ENCODE measurements at regions not wholly inside any gene's neighbourhood (a gene's known extent, or its start where the extent isn't known, plus 50 kb on each side); places are given as distances from the start of the nearest gene placed in this dataset.

DNA sequence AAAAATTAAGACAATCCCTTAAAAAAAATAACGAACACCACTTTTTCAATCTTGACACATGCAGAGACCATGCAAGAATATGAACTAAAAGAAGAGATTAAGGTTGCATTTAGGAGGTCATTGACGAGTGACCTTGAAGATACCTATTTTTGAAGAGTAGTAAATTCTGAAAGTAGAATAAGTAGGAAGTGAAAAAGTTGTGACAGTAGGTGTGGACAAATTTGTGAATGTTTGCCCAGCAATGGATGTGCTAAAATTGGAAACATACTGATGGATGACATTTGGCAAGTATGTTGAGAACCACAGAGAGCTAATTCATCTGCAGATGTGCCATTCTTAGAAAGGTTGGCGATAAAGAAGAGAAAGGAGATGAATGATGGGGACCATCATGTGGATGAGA is 213.7 kb upstream of the VCX3A start:
- H3K4me1 ChIP-seq (ENCODE audit: control insufficient read depth, insufficient read depth, low read length) = no peaks in the 10 kb centered on the region
- H3K4me3 ChIP-seq (ENCODE audit: low read depth, low read length) = no peak overlapping the region
- H3K9me3 ChIP-seq (ENCODE audit: control insufficient read depth, insufficient read depth, low read length) = no peaks in the 10 kb centered on the region
- H3K9ac ChIP-seq (ENCODE audit: low read depth, low read length) = no peak overlapping the region
- no peak overlapping the region for H3K27ac ChIP-seq (ENCODE audit: low read depth, low read length)
- H3K36me3 ChIP-seq (ENCODE audit: control insufficient read depth, insufficient read depth, low read length) = no peaks in the 10 kb centered on the region
- H3K27me3 ChIP-seq (ENCODE audit: control insufficient read depth, insufficient read depth, low read length) = no peaks in the 10 kb centered on the region

- no peaks in the 10 kb centered on the region for H3K36me3 ChIP-seq (ENCODE audit: control insufficient read depth, insufficient read depth, low read length)
- no peaks in the 10 kb centered on the region for H3K27me3 ChIP-seq (ENCODE audit: control insufficient read depth, insufficient read depth, low read length)
- no peaks in the 10 kb centered on the region for H3K4me1 ChIP-seq (ENCODE audit: control insufficient read depth, insufficient read depth, low read length)
- no peak overlapping the region for H3K9ac ChIP-seq (ENCODE audit: low read depth, low read length)
- no peaks in the 10 kb centered on the region for H3K9me3 ChIP-seq (ENCODE audit: control insufficient read depth, insufficient read depth, low read length)
- H3K4me3 ChIP-seq (ENCODE audit: low read depth, low read length) = no peak overlapping the region
- H3K27ac ChIP-seq (ENCODE audit: low read depth, low read length) = no peak overlapping the region
Observed at GRCh38 chrX:6738518-6739470, 203.9 kb upstream of the VCX3A start.

DNA sequence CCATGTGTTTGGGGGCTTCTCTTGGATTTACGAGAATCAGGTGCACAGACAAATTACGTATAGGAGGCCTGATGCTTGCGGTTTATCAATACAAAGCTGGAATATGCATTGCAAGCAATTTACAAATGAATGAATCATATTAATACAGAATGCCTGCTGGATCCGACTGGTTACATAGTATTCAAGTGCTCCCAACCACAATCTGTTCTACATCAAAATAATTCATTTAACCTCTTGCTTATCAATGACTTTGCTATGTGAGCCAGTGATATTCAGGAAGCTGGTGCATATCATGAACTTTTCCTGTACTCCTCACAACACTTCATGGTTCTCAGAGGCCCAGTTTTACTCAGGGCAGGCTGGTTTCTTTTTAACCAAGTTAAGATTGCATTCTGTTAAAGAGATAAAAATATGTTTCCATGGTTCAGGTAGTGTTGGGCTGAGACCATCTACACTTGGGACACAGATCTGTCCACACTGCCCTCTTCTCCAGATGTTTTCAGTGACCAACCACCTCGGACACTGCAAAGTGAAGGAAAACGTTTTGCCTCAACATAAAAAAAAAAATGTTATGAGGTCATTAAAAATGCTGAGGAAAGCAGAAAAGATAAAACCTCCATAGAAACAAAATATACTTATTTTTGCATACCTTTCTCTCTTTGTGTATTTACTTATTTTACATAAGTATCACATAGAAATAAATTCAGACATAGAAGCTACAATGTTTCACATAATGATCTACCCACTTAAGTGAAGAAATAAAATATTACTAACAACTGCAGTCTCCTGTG is 200.1 kb upstream of the VCX3A start:
- no peaks in the 10 kb centered on the region for H3K9me3 ChIP-seq (ENCODE audit: control insufficient read depth, insufficient read depth, low read length)
- H3K9ac ChIP-seq (ENCODE audit: low read depth, low read length) = no peak overlapping the region
- H3K4me3 ChIP-seq (ENCODE audit: low read depth, low read length) = no peak overlapping the region
- H3K27ac ChIP-seq (ENCODE audit: low read depth, low read length) = no peak overlapping the region
- H3K4me1 ChIP-seq (ENCODE audit: control insufficient read depth, insufficient read depth, low read length) = no peaks in the 10 kb centered on the region
- no peaks in the 10 kb centered on the region for H3K36me3 ChIP-seq (ENCODE audit: control insufficient read depth, insufficient read depth, low read length)
- H3K27me3 ChIP-seq (ENCODE audit: control insufficient read depth, insufficient read depth, low read length) = no peaks in the 10 kb centered on the region

DNA sequence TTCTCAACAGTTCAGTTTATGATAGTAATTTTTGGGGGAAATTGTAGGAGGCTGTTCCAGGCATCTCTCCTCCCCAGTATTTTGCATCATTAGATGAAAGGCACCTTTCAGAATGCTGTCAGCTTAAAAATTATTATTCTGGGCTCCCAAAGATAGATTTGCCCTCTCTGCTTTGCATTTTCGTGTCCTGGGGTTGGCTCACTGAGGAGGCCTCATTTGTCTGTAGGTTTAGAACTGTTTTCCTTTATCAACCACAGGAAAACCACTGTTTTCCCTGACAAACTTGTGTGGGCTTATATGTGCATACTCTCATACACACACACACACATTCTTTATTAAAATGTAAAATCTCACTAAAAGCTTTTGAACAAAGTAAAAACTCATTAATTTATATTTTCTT is 197.2 kb upstream of the VCX3A start:
- H3K27ac ChIP-seq (ENCODE audit: low read depth, low read length) = no peak overlapping the region
- H3K9ac ChIP-seq (ENCODE audit: low read depth, low read length) = no peak overlapping the region
- no peaks in the 10 kb centered on the region for H3K4me1 ChIP-seq (ENCODE audit: control insufficient read depth, insufficient read depth, low read length)
- H3K9me3 ChIP-seq (ENCODE audit: control insufficient read depth, insufficient read depth, low read length) = peaks cover 4% of the 10 kb centered on the region; the same call in 1 of the 2 replicates
- no peak overlapping the region for H3K4me3 ChIP-seq (ENCODE audit: low read depth, low read length)
- no peaks in the 10 kb centered on the region for H3K36me3 ChIP-seq (ENCODE audit: control insufficient read depth, insufficient read depth, low read length)
- H3K27me3 ChIP-seq (ENCODE audit: control insufficient read depth, insufficient read depth, low read length) = no peaks in the 10 kb centered on the region

- Histone ChIP-seq H3K9me3 (ENCODE audit: control insufficient read depth, insufficient read depth, low read length) (peaks cover 4% of the 10 kb centered on the region; the same call in 1 of the 2 replicates), H3K9ac (ENCODE audit: low read depth, low read length) (no peak overlapping the region), H3K36me3 (ENCODE audit: control insufficient read depth, insufficient read depth, low read length) (no peaks in the 10 kb centered on the region), H3K4me3 (ENCODE audit: low read depth, low read length) (no peak overlapping the region), H3K27ac (ENCODE audit: low read depth, low read length) (no peak overlapping the region), H3K27me3 (ENCODE audit: control insufficient read depth, insufficient read depth, low read length) (no peaks in the 10 kb centered on the region), H3K4me1 (ENCODE audit: control insufficient read depth, insufficient read depth, low read length) (no peaks in the 10 kb centered on the region)
Observed at GRCh38 chrX:6729626-6730025, 194.7 kb upstream of the VCX3A start.

GRCh38 chrX:6718766-6719165 is 183.8 kb upstream of the VCX3A start:
- Histone ChIP-seq H3K9me3 (ENCODE audit: control insufficient read depth, insufficient read depth, low read length) (no peaks in the 10 kb centered on the region), H3K27me3 (ENCODE audit: control insufficient read depth, insufficient read depth, low read length) (no peaks in the 10 kb centered on the region), H3K9ac (ENCODE audit: low read depth, low read length) (no peak overlapping the region), H3K4me1 (ENCODE audit: control insufficient read depth, insufficient read depth, low read length) (no peaks in the 10 kb centered on the region), H3K27ac (ENCODE audit: low read depth, low read length) (no peak overlapping the region), H3K4me3 (ENCODE audit: low read depth, low read length) (no peak overlapping the region), H3K36me3 (ENCODE audit: control insufficient read depth, insufficient read depth, low read length) (no peaks in the 10 kb centered on the region)

- Histone ChIP-seq H3K27ac (ENCODE audit: low read depth, low read length) (peak overlapping the region; percentile 76), H3K36me3 (ENCODE audit: control insufficient read depth, insufficient read depth, low read length) (no peaks in the 10 kb centered on the region), H3K27me3 (ENCODE audit: control insufficient read depth, insufficient read depth, low read length) (no peaks in the 10 kb centered on the region), H3K9ac (ENCODE audit: low read depth, low read length) (no peak overlapping the region), H3K4me1 (ENCODE audit: control insufficient read depth, insufficient read depth, low read length) (peaks cover 7% of the 10 kb centered on the region; the same call in 1 of the 2 replicates), H3K4me3 (ENCODE audit: low read depth, low read length) (no peak overlapping the region), H3K9me3 (ENCODE audit: control insufficient read depth, insufficient read depth, low read length) (peaks cover 18% of the 10 kb centered on the region)
Observed at GRCh38 chrX:6708676-6709380, 173.9 kb upstream of the VCX3A start.

DNA sequence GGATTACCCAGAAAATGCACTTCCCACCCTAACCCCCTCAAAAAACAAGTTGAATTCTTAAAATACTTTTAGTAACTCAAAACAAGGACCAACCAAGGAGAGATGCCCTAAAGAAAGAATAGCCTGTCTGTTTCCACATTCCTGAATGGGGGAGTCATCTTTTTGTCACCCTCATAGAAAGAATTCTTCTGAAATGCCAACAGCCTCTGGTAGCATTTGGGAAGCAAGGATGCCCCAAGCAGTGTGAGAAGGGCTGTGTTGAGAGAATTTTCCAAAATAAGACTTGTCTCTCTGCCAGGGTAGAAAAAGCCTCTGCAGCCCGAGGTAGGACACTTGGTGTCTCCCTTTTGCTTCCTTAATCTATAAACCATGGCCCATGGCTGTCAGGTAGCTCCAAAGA is 173.1 kb upstream of the VCX3A start:
- Histone ChIP-seq H3K9ac (ENCODE audit: low read depth, low read length) (no peak overlapping the region), H3K4me3 (ENCODE audit: low read depth, low read length) (no peak overlapping the region), H3K27me3 (ENCODE audit: control insufficient read depth, insufficient read depth, low read length) (no peaks in the 10 kb centered on the region), H3K4me1 (ENCODE audit: control insufficient read depth, insufficient read depth, low read length) (peaks cover 7% of the 10 kb centered on the region; the same call in 1 of the 2 replicates), H3K36me3 (ENCODE audit: control insufficient read depth, insufficient read depth, low read length) (no peaks in the 10 kb centered on the region), H3K9me3 (ENCODE audit: control insufficient read depth, insufficient read depth, low read length) (peaks cover 18% of the 10 kb centered on the region), H3K27ac (ENCODE audit: low read depth, low read length) (peak overlapping the region; percentile 76)

GRCh38 chrX:6707497-6707896 is 172.6 kb upstream of the VCX3A start:
- Histone ChIP-seq H3K36me3 (ENCODE audit: control insufficient read depth, insufficient read depth, low read length) (no peaks in the 10 kb centered on the region), H3K4me3 (ENCODE audit: low read depth, low read length) (no peak overlapping the region), H3K27me3 (ENCODE audit: control insufficient read depth, insufficient read depth, low read length) (no peaks in the 10 kb centered on the region), H3K4me1 (ENCODE audit: control insufficient read depth, insufficient read depth, low read length) (peaks cover 7% of the 10 kb centered on the region; the same call in 1 of the 2 replicates), H3K9ac (ENCODE audit: low read depth, low read length) (no peak overlapping the region), H3K27ac (ENCODE audit: low read depth, low read length) (peak overlapping the region; percentile 72), H3K9me3 (ENCODE audit: control insufficient read depth, insufficient read depth, low read length) (peaks cover 18% of the 10 kb centered on the region)

GRCh38 chrX:6701085-6701484 is 166.2 kb upstream of the VCX3A start:
- Histone ChIP-seq H3K4me3 (ENCODE audit: low read depth, low read length) (no peak overlapping the region), H3K27me3 (ENCODE audit: control insufficient read depth, insufficient read depth, low read length) (no peaks in the 10 kb centered on the region), H3K9ac (ENCODE audit: low read depth, low read length) (no peak overlapping the region), H3K4me1 (ENCODE audit: control insufficient read depth, insufficient read depth, low read length) (peaks cover 6% of the 10 kb centered on the region; the same call in 1 of the 2 replicates), H3K9me3 (ENCODE audit: control insufficient read depth, insufficient read depth, low read length) (no peaks in the 10 kb centered on the region), H3K36me3 (ENCODE audit: control insufficient read depth, insufficient read depth, low read length) (no peaks in the 10 kb centered on the region), H3K27ac (ENCODE audit: low read depth, low read length) (no peak overlapping the region)
